ENCODE measurements at regions not wholly inside any gene's neighbourhood (a gene's known extent, or its start where the extent isn't known, plus 50 kb on each side); places are given as distances from the start of the nearest gene placed in this dataset.
"Not testable (repeated sequence)": the region's sequence is repeated elsewhere in the genome, so short reads cannot be mapped to it uniquely, and the experiment has no call there.

- no peak overlapping the region for H3K4me3 ChIP-seq
- H3K27ac ChIP-seq, result no peak overlapping the region
- H3K27me3 ChIP-seq, result no peaks in the 10 kb centered on the region
- TF ChIP-seq CTCF (IDR thresholded peaks at IDR 0.05), result peak in 2 of 4 donors; percentile 9 to 18
- FAIRE-seq (no peak), DNase-seq (no peak), ATAC-seq (peak in 2 of 4 donors; percentile 25 to 45)
- H3K4me1 ChIP-seq, result peaks cover 0 to 3% (median 0%) of the 10 kb centered on the region in 3 donors
- no peaks in the 10 kb centered on the region for H3K9me3 ChIP-seq
- intact Hi-C loops (cut with DNase I), result no loop called here
- no peaks in the 10 kb centered on the region for H3K36me3 ChIP-seq
Measured at GRCh38 chr4:54999003-54999402, 126.4 kb downstream of the KDR start.

- not testable (repeated sequence) for H3K4me3 ChIP-seq, ATAC-seq
- WGBS, 2 donors, result 83 to 93% methylated on average over 23 to 28 of the region's 28 CpGs
Measured at GRCh38 chr4:54993473-54994026, 131.8 kb downstream of the KDR start.

GRCh38 chr4:54992266-54992665 is 133.1 kb downstream of the KDR start:
- TF ChIP-seq CTCF (IDR thresholded peaks at IDR 0.05), result no peak
- Histone ChIP-seq H3K27me3 (no peaks in the 10 kb centered on the region), H3K27ac (no peak overlapping the region), H3K4me3 (no peak overlapping the region), H3K9me3 (peaks cover 0 to 3% (median 0%) of the 10 kb centered on the region in 4 donors), H3K36me3 (no peaks in the 10 kb centered on the region), H3K4me1 (no peaks in the 10 kb centered on the region)
- DNase-seq (no peak), FAIRE-seq (no peak), ATAC-seq (no peak)
- 33 to 64% methylated on average over 1 of the region's 1 CpG for WGBS, 2 donors
- intact Hi-C loops (cut with DNase I), result no loop called here

More at GRCh38 chr4:54993473-54994026, 131.8 kb downstream of the KDR start:
- H3K4me1 ChIP-seq; H3K36me3 ChIP-seq; intact Hi-C loops (cut with DNase I); H3K9me3 ChIP-seq; H3K27ac ChIP-seq; H3K27me3 ChIP-seq; FAIRE-seq: not testable (repeated sequence)
- peak in 2 of 6 donors; percentile 40 to 49 for DNase-seq

GRCh38 chr4:54988655-54989054 is 136.7 kb downstream of the KDR start:
- Histone ChIP-seq H3K4me3 (no peak overlapping the region), H3K4me1 (no peaks in the 10 kb centered on the region), H3K9me3 (peaks cover 0 to 3% (median 0%) of the 10 kb centered on the region in 4 donors), H3K27ac (no peak overlapping the region), H3K36me3 (no peaks in the 10 kb centered on the region), H3K27me3 (no peaks in the 10 kb centered on the region)
- DNase-seq (no peak), ATAC-seq (no peak), FAIRE-seq (no peak)
- no peak for TF ChIP-seq CTCF (IDR thresholded peaks at IDR 0.05)
- intact Hi-C loops (cut with DNase I), result no loop called here

- Histone ChIP-seq H3K27me3 (no peaks in the 10 kb centered on the region), H3K9me3 (peaks cover 0 to 3% (median 0%) of the 10 kb centered on the region in 4 donors), H3K27ac (no peak overlapping the region), H3K4me3 (no peak overlapping the region), H3K36me3 (no peaks in the 10 kb centered on the region), H3K4me1 (no peaks in the 10 kb centered on the region)
- no peak for FAIRE-seq
- intact Hi-C loops (cut with DNase I), result no loop called here
- ATAC-seq, result no peak
- 47 to 49% methylated on average over 5 of the region's 5 CpGs for WGBS, 2 donors
- DNase-seq, result no peak
- no peak for TF ChIP-seq CTCF (IDR thresholded peaks at IDR 0.05)
Measured at GRCh38 chr4:54986095-54986846, 139.1 kb downstream of the KDR start.

All from pancreas (tissue), 10 donors.